Stomach (tissue), 4 donors: ENCODE measurements at regions not wholly inside any gene's neighbourhood (a gene's known extent, or its start where the extent isn't known, plus 50 kb on each side); places are given as distances from the start of the nearest gene placed in this dataset.

Experiments used
- CTCF ChIP-seq, 7 experiments: fragments of 450-650 bp in 4 of 7; fragments of 200-600 bp in 3 of 7; sonication (generic) in 3 of 7; IDR thresholded peaks; one replicate each; pipeline ENCODE4 v1.5.1; 2016 to 2019; ENCODE audit warnings: antibody characterized with exemption in 7 of 7, control low read depth in 2 of 7, mild to moderate bottlenecking in 1 of 7
- EP300 ChIP-seq: sonication (generic); formaldehyde crosslinking; IDR thresholded peaks from one replicate; pipeline ENCODE4 v1.6.1; 2017; ENCODE audit warnings: antibody characterized with exemption
- POLR2A ChIP-seq, 4 donors: fragments of 450-650 bp; IDR thresholded peaks; one replicate each; pipeline ENCODE4 v1.6.1; 2016; ENCODE audit warnings: antibody characterized with exemption in 4 of 4, control low read depth in 2 of 4, mild to moderate bottlenecking in 1 of 4, moderate library complexity in 1 of 4
- POLR2AphosphoS5 ChIP-seq, 3 donors: sonication (generic); formaldehyde crosslinking; IDR thresholded peaks; one replicate each; pipeline ENCODE4 v1.6.1; 2016; ENCODE audit warnings: antibody characterized with exemption in 3 of 3

- TF ChIP-seq CTCF (IDR thresholded peaks at IDR 0.05): no peak
- no peak for TF ChIP-seq POLR2A (IDR thresholded peaks at IDR 0.05)
- no peak for TF ChIP-seq POLR2AphosphoS5 (IDR thresholded peaks at IDR 0.05)
- no peak for TF ChIP-seq EP300
These were observed 179.6 kb downstream of the SHOX start for GRCh38 chrX:810186-810585.
